Fibroblast of pulmonary artery (primary cell): ENCODE measurements at regions not wholly inside any gene's neighbourhood (a gene's known extent, or its start where the extent isn't known, plus 50 kb on each side); places are given as distances from the start of the nearest gene placed in this dataset.

Experiments used
- DNase-seq: peaks from one replicate; pipeline ENCODE4 v3.0.0-alpha.2; 2010; ENCODE audit warnings: low read depth
- H3K4me3 ChIP-seq: replicated peaks from 2 replicates; pipeline ENCODE4 v1.5.1; 2011; ENCODE audit warnings: low read depth, mild to moderate bottlenecking, control low read depth, low read length, moderate library complexity
- CTCF ChIP-seq: IDR thresholded peaks from 2 replicates; pipeline ENCODE4 v1.5.1; 2011; ENCODE audit warnings: mild to moderate bottlenecking, control low read depth, low read length, inconsistent platforms; ENCODE audit errors: missing control alignments

- DNase-seq, result no peak
- no peak for TF ChIP-seq CTCF
- no peak overlapping the region for H3K4me3 ChIP-seq
These were observed 122.5 kb downstream of the DICER1 start for GRCh38 chr14:95034788-95035187.

- no peak for TF ChIP-seq CTCF
- no peak for DNase-seq
- no peak overlapping the region for H3K4me3 ChIP-seq
These were observed 123.4 kb downstream of the DICER1 start for GRCh38 chr14:95033682-95034632.

- no peak for TF ChIP-seq CTCF
- DNase-seq, result no peak
- H3K4me3 ChIP-seq, result no peak overlapping the region
These were observed 124.3 kb downstream of the DICER1 start for GRCh38 chr14:95033031-95033430.

- H3K4me3 ChIP-seq, result no peak overlapping the region
- no peak for TF ChIP-seq CTCF
- no peak for DNase-seq
These were observed 130.4 kb downstream of the DICER1 start for GRCh38 chr14:95026851-95027463.

GRCh38 chr14:95025941-95026340 lies 131.4 kb downstream of the DICER1 start:
- H3K4me3 ChIP-seq, result no peak overlapping the region
- DNase-seq, result no peak
- no peak for TF ChIP-seq CTCF

GRCh38 chr14:95025218-95025617 lies 132.1 kb downstream of the DICER1 start:
- no peak for TF ChIP-seq CTCF
- no peak for DNase-seq
- H3K4me3 ChIP-seq, result no peak overlapping the region
